HG03469 (cell line): ENCODE measurements at regions not wholly inside any gene's neighbourhood (a gene's known extent, or its start where the extent isn't known, plus 50 kb on each side); places are given as distances from the start of the nearest gene placed in this dataset.
"Not testable (repeated sequence)": the region's sequence is repeated elsewhere in the genome, so short reads cannot be mapped to it uniquely, and the experiment has no call there.

Source experiments
- ATAC-seq: cut with Tn5 transposase; IDR thresholded peaks from one replicate; pipeline ENCODE4 v1.9.1; 2021; ENCODE audit warnings: mild to moderate bottlenecking, moderate library complexity, moderate number of reproducible peaks; ENCODE audit not compliant: unreplicated experiment

- ATAC-seq, result no peak
Observed at GRCh38 chr3:22659651-22660475, 543.3 kb upstream of the UBE2E2 start.

DNA sequence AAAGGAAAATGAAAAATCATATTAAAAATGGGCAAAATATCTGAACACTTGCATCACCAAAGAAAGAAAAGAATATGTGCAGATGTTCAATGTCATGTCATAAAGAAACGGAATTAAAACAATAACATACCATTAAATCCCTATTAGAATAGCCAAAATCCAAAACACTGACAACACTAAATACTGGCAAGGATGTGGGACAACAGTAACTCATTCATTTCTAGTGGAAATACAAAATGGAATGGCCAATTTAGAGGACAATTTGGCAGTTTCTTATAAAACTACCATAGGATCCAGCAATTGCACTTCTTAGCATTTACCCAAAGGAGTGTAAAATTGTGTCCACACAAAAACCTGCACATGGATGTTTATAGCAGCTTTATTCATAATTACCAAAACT is 542.5 kb upstream of the UBE2E2 start:
- no peak for ATAC-seq

- ATAC-seq, result no peak
Observed at GRCh38 chr3:22661121-22661700, 541.9 kb upstream of the UBE2E2 start.

- ATAC-seq, result no peak
Observed at GRCh38 chr3:22665528-22665927, 537.6 kb upstream of the UBE2E2 start.

GRCh38 chr3:22666736-22667135 is 536.4 kb upstream of the UBE2E2 start:
- no peak for ATAC-seq

DNA sequence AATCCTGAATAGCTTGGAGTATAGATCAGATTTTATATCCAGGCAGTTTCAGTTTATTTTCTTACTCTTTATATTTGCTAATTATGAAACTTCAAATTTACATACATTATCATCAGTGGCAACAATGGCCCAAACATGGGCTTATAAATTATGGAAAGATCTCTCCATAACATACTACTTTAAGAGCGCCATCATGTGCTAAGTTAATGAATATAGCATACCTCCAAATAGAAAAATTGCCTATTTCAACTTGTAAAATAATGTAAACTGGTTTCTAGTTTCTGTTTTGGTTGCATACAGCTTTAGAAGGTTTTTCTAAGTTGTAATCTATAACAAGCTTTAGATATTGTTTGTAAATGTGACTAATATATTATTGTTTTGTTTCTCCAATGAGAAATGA is 531.3 kb upstream of the UBE2E2 start:
- no peak for ATAC-seq

DNA sequence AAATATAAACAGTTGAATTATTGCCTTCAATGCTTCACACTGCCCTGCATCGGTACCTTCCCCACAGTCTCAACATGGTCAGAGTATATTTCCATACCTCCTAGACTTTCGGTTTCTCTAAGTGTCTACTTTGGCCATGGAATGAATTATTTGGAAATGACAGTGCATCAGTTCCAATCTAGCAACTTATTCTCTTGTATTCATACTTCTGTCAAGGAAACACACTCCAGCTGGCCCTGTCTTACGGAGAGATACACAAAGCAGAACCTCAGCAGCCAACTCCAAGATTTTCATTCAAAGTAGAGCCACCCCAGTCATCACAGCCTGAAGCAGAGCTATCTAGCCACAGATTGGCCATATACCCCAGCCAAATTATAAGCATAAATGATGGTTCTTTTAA is 518.4 kb upstream of the UBE2E2 start:
- no peak for ATAC-seq

DNA sequence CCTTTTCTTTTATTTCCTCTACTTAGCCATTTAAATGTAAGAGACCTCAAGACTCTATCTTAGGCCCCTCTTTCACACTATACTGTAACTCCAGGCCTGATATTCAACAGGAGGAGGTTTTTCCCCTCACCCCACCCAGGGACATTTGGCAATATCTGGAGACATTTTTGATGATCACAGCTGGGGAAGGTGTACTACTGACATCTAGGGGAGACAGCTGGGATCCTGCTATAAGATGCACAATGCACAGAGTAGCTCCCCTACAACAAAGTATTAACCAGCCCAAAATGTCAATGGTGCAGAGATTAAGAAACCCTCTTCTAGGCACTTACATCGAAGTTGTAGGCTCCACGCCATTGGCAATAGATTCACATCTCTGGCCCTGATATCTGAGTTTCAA is 517.5 kb upstream of the UBE2E2 start:
- no peak for ATAC-seq

GRCh38 chr3:22691407-22691806 is 511.7 kb upstream of the UBE2E2 start:
- no peak for ATAC-seq

- no peak for ATAC-seq
Observed at GRCh38 chr3:22691856-22692628, 511.1 kb upstream of the UBE2E2 start.

- no peak for ATAC-seq
Observed at GRCh38 chr3:22700876-22701275, 502.3 kb upstream of the UBE2E2 start.

- ATAC-seq, result no peak
Observed at GRCh38 chr3:22704166-22704565, 499.0 kb upstream of the UBE2E2 start.

DNA sequence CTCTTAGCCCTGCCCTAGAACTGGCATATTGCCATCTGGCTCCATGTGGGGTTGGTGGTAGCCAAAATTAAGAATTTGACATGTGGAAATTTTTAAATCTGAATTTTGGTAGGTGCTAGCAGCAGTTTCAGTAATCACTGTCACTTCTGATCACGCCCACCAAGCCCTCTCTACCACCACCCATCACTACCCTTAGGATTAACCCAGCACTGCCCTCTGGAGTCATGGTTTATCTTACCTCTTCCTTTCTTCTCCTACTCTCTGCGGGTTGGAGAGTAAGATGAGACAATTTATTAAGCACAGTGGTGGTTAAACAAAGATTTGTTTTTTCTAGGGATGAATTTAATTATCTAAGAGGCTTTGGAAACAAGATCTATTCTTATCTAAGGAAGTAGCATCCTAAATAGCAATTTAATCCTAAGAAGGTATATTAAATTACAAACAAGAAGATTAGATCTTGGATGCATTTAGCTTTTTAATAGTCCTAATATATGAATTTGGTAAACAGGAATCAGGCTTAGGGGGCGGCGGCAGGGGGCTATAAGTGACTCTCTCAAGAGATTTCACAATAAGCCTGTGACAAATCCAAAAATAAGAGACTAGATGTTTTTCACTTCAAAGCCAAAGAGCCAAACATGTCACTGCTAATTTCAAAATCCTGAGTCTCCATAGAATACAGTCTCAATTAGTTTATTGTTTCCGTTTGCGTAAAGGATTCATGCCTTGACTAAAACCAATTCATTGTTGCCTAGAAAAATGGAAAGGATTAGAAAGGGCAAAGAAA is 498.4 kb upstream of the UBE2E2 start:
- no peak for ATAC-seq

GRCh38 chr3:22706922-22707321 is 496.2 kb upstream of the UBE2E2 start:
- ATAC-seq, result not testable (repeated sequence)

GRCh38 chr3:22713936-22714335 is 489.2 kb upstream of the UBE2E2 start:
- ATAC-seq, result no peak

GRCh38 chr3:22714749-22715148 is 488.4 kb upstream of the UBE2E2 start:
- no peak for ATAC-seq

- ATAC-seq, result no peak
Observed at GRCh38 chr3:22720596-22720995, 482.5 kb upstream of the UBE2E2 start.

- ATAC-seq, result no peak
Observed at GRCh38 chr3:22724420-22724819, 478.7 kb upstream of the UBE2E2 start.

DNA sequence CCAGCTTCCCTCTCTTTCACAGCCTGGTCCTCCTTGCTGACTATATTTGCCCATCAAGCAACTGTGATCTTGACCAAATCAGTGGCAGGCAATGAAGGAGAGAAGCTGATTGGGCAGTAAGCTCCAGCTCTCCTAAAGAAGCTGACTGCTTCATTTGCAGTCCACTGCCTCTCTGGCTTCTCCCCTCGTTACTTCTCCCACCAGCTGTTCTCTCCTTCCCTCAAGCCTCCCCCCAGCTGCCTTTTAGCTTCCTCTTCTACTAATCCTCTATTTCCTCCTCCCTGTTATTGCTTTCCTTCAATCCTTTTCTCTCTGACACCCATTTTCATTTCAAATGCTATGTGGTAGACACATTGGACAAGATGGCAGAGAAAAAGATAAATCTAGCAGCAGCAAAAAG is 474.7 kb upstream of the UBE2E2 start:
- no peak for ATAC-seq

- ATAC-seq, result no peak
Observed at GRCh38 chr3:22729212-22729611, 473.9 kb upstream of the UBE2E2 start.

- no peak for ATAC-seq
Observed at GRCh38 chr3:22729981-22730380, 473.1 kb upstream of the UBE2E2 start.
